Neural cell (in vitro differentiated cells): ENCODE measurements at regions not wholly inside any gene's neighbourhood (a gene's known extent, or its start where the extent isn't known, plus 50 kb on each side); places are given as distances from the start of the nearest gene placed in this dataset.

Source experiments
- POLR2AphosphoS5 ChIP-seq: IDR thresholded peaks from 2 replicates; pipeline ENCODE4 v1.6.1; 2012
- RAD21 ChIP-seq: fragments of 450-650 bp; conservative IDR thresholded peaks from 2 replicates; pipeline ENCODE4 v1.6.1; 2014; ENCODE audit warnings: antibody characterized with exemption, mild to moderate bottlenecking, moderate library complexity
- TAF1 ChIP-seq: IDR thresholded peaks from 2 replicates; pipeline ENCODE4 v1.6.1; 2012; ENCODE audit warnings: low read depth
- TF ChIP-seq, protein P1 (sequence below): fragments of 450-650 bp; IDR thresholded peaks from 2 replicates; pipeline ENCODE4 v1.5.1; 2014; ENCODE audit warnings: antibody characterized with exemption, mild to moderate bottlenecking, moderate library complexity; ENCODE audit not compliant: poor library complexity, severe bottlenecking

- TF ChIP-seq, protein P1, sequence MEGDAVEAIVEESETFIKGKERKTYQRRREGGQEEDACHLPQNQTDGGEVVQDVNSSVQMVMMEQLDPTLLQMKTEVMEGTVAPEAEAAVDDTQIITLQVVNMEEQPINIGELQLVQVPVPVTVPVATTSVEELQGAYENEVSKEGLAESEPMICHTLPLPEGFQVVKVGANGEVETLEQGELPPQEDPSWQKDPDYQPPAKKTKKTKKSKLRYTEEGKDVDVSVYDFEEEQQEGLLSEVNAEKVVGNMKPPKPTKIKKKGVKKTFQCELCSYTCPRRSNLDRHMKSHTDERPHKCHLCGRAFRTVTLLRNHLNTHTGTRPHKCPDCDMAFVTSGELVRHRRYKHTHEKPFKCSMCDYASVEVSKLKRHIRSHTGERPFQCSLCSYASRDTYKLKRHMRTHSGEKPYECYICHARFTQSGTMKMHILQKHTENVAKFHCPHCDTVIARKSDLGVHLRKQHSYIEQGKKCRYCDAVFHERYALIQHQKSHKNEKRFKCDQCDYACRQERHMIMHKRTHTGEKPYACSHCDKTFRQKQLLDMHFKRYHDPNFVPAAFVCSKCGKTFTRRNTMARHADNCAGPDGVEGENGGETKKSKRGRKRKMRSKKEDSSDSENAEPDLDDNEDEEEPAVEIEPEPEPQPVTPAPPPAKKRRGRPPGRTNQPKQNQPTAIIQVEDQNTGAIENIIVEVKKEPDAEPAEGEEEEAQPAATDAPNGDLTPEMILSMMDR = no peak
- TF ChIP-seq RAD21 = no peak
- TF ChIP-seq TAF1 = no peak
- no peak for TF ChIP-seq POLR2AphosphoS5
These were observed 116.6 kb upstream of the CEP162 start for GRCh38 chr6:84344005-84344404.
